B cell (primary cell): ENCODE measurements at regions not wholly inside any gene's neighbourhood (a gene's known extent, or its start where the extent isn't known, plus 50 kb on each side); places are given as distances from the start of the nearest gene placed in this dataset. TPM values are rescaled to one million over a fixed set of nuclear protein-coding genes. Genes with fewer than 3 reads are reported as not detected.

Source experiments
- small RNA-seq: library from RNA; depleted of rRNA; stranded (forward); fragments of <200 nt; gene quantifications from one replicate; pipeline ENCODE3, GENCODE V24; 2012; ENCODE audit warnings: low replicate concordance, low read depth; ENCODE audit not compliant: insufficient read length

Small RNA genes lying in the stretch of these regions (small RNA-seq; reads per million reads assigned to genes)
- not detected for gene RF00019
- not detected for gene RNU6-830P
